Motor neuron (in vitro differentiated cells): ENCODE measurements at regions not wholly inside any gene's neighbourhood (a gene's known extent, or its start where the extent isn't known, plus 50 kb on each side); places are given as distances from the start of the nearest gene placed in this dataset.

Experiments
- ATAC-seq, 8 experiments: fragments of 200-7000 bp; cut with Tn5 transposase; replicated peaks in 6 of 8; 2 replicates each; pipeline ENCODE4 v1.8.0; 2021; ENCODE audit warnings: mild to moderate bottlenecking in 8 of 8, moderate library complexity in 8 of 8
- H3K27ac ChIP-seq, 2 donors: fragments of 250-450 bp; sonication (Bioruptor Pico); 2 replicates each; pipeline ENCODE4 v1.9.0; 2021; ENCODE audit warnings: antibody characterized with exemption in 2 of 2, mild to moderate bottlenecking in 2 of 2, moderate library complexity in 1 of 2
- H3K4me1 ChIP-seq, 2 donors: fragments of 250-450 bp; sonication (Bioruptor Pico); replicated peaks in 1 of 2; 2 replicates each; pipeline ENCODE4 v1.6.1; 2021; ENCODE audit warnings: antibody characterized with exemption in 2 of 2, mild to moderate bottlenecking in 2 of 2, moderate library complexity in 1 of 2
- H3K4me3 ChIP-seq, 5 donors: fragments of 250-450 bp; sonication (Bioruptor Pico); 2 replicates each; pipeline ENCODE4 v1.9.0; 2021; ENCODE audit warnings: antibody characterized with exemption in 5 of 5, mild to moderate bottlenecking in 5 of 5, moderate library complexity in 4 of 5
- WGBS, 10 experiments: fragments of 450-650 bp; shearing (Covaris generic); methylation state at CpG; one replicate each; pipeline ENCODE4 v1.0.0; 2022; 5-methylcytosine and 5-hydroxymethylcytosine counted together
- in situ Hi-C, 9 experiments: fragments of 400-800 bp; cut with MboI; loops; one replicate each; pipeline ENCODE4 v1.15.0; 2021; ENCODE audit warnings: low sequenced_read_pairs in 9 of 9, low pct_unique_long_range_greater_than_20kb in 2 of 9; ENCODE audit not compliant: unreplicated experiment in 9 of 9

- Histone ChIP-seq H3K27ac (no peak overlapping the region), H3K4me1 (peaks cover 0 to 5% of the 10 kb centered on the region in 2 donors), H3K4me3 (no peak overlapping the region)
- in situ Hi-C loops: no loop called here
- peak in 3 of 8 experiments; percentile 78 to 100 (median 100) for ATAC-seq
These were observed 964.7 kb upstream of the ZEB2 start for GRCh38 chr2:145484448-145485097.

DNA sequence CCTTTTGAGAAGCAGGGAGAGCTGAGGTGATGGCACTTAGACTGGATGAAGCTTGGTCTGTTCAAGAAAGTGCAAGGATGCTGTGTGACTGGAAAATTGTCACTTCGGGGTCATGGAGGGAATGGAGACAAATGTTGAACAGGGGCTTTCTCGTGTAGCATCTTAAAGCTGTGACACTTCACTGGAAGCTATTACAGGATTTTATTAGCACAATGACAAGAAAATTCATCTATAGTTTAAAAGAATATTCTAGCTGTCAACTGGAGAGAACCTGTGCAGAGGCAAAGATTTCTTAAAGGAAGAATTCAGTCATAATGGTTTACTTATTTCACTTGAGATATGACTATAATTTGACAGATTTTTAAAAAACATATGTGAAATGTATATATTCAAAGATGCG, 963.9 kb upstream of the ZEB2 start:
- Histone ChIP-seq H3K4me3 (no peak overlapping the region), H3K27ac (no peak overlapping the region), H3K4me1 (peaks cover 0 to 5% of the 10 kb centered on the region in 2 donors)
- ATAC-seq: no peak
- 20 to 100% (median 87%) methylated on average over 1 to 3 of the region's 3 CpGs for WGBS, 10 experiments
- in situ Hi-C loops: no loop called here

- in situ Hi-C loops: no loop called here
- H3K27ac ChIP-seq: no peak overlapping the region
- H3K4me3 ChIP-seq: no peak overlapping the region
- H3K4me1 ChIP-seq: peaks cover 0 to 5% of the 10 kb centered on the region in 2 donors
- ATAC-seq: no peak
These were observed 961.5 kb upstream of the ZEB2 start for GRCh38 chr2:145481334-145481922.

- no peaks in the 10 kb centered on the region for H3K4me1 ChIP-seq
- WGBS, 10 experiments: 43 to 92% (median 71%) methylated on average over 1 to 3 of the region's 3 CpGs
- no peak overlapping the region for H3K4me3 ChIP-seq
- H3K27ac ChIP-seq: no peak overlapping the region
- in situ Hi-C loops: no loop called here
- no peak for ATAC-seq
These were observed 944.9 kb upstream of the ZEB2 start for GRCh38 chr2:145464866-145465265.

GRCh38 chr2:145460112-145460511, 940.2 kb upstream of the ZEB2 start:
- Histone ChIP-seq H3K4me1 (no peaks in the 10 kb centered on the region), H3K27ac (no peak overlapping the region), H3K4me3 (no peak overlapping the region)
- peak in 1 of 8 experiments; percentile 36 for ATAC-seq
- WGBS, 10 experiments: 0 to 80% (median 67%) methylated on average over 1 of the region's 1 CpG; no CpG with 5 or more reads in 1 of the 10 experiments
- in situ Hi-C loops: no loop called here

DNA sequence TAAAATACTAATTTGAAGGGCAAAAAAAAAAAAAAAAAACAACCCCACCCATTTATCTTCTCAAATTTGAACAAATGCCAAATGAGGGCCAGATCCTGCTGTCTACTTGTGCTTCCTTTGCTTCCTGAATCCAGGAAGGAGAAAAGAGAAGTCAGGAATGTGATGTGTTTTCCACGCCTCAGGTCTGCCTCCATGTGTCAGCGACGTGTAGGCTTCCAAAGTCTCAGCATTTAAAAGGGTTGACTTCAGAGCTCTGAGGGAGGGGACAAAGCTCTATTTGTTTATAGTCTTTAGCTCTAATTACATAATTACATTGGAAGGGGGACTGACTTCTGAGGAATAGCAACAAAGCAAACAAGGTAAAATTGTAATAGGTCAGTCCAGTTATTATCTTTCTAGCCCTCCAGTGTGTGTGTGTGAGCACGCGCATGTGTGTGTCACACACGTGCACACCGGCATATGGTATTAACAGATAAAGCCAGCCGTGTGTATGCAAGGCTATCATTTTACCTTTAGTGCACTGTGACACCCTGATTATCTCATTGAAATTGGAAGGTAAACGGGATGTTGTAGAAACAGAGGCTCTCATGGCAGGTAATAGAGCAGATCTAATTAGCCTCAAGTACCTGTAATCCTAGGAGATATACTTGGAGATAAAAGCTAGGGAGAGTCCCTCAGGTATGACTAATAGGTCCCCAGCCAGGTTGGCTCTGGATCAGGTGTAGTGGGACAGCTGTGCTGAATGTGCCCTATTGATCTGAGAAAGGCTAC, 911.4 kb upstream of the ZEB2 start:
- H3K27ac ChIP-seq: no peak overlapping the region
- in situ Hi-C loops: no loop called here
- H3K4me3 ChIP-seq: no peak overlapping the region
- WGBS, 10 experiments: 56 to 100% (median 82%) methylated on average over 1 to 9 of the region's 9 CpGs
- H3K4me1 ChIP-seq: no peaks in the 10 kb centered on the region
- peak in 1 of 8 experiments; percentile 24 for ATAC-seq

GRCh38 chr2:145423809-145424208, 903.9 kb upstream of the ZEB2 start:
- 36 to 100% (median 91%) methylated on average over 1 of the region's 1 CpG for WGBS, 10 experiments
- in situ Hi-C loops: no loop called here
- no peak for ATAC-seq

DNA sequence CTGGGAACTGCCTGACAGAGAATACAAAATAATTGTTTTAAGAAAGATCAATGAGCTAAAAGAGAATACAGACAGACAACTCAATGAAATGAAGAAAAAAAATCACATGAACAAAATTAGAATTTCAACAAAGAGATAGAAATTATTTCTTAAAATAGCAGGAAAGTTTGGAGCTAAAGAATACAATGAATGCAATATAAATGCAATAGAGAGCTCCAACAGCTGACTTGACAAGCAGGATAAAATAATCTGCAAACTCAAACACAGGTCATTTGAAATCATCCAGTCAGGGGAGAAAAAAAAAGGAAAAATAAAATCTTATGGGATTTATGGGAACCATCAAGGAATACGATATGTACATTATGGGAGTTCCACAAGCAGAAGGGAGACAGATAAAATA, 902.7 kb upstream of the ZEB2 start:
- ATAC-seq: no peak
- whole genome bisulfite sequencing, 10 experiments: 50 to 100% (median 86%) methylated on average over 1 of the region's 1 CpG
- no peaks in the 10 kb centered on the region for H3K4me1 ChIP-seq
- no peak overlapping the region for H3K4me3 ChIP-seq
- no peak overlapping the region for H3K27ac ChIP-seq
- in situ Hi-C loops: no loop called here

More at GRCh38 chr2:145423809-145424208, 903.9 kb upstream of the ZEB2 start:
- Histone ChIP-seq H3K4me1 (no peaks in the 10 kb centered on the region), H3K4me3 (no peak overlapping the region), H3K27ac (no peak overlapping the region)

DNA sequence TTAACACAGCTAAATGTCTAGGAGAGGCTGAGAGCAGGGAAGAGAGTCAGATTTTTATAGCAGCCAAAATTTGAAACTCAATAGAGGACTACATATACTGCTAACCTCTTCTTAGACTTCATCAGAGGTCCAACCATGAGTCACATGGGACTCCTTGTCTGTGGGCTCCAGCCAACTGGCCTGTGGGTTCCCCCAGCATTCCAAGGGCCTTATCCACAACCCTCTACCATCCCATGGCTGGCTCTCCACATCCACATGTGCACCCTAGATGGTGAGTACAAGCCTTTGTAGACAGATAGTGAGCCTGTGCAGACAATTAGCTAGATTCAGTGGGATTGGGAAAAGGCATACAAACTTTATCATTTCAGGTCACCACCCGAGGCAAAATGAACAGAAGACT, 901.9 kb upstream of the ZEB2 start:
- ATAC-seq: no peak
- in situ Hi-C loops: no loop called here
- 20 to 100% (median 63%) methylated on average over 1 of the region's 1 CpG; no CpG with 5 or more reads in 2 of the 10 experiments for WGBS, 10 experiments
- H3K27ac ChIP-seq: no peak overlapping the region
- no peak overlapping the region for H3K4me3 ChIP-seq
- no peaks in the 10 kb centered on the region for H3K4me1 ChIP-seq

GRCh38 chr2:145416640-145417039, 896.7 kb upstream of the ZEB2 start:
- Histone ChIP-seq H3K4me3 (no peak overlapping the region), H3K27ac (no peak overlapping the region), H3K4me1 (no peaks in the 10 kb centered on the region)
- 79 to 100% (median 100%) methylated on average over 1 to 2 of the region's 2 CpGs; no CpG with 5 or more reads in 2 of the 10 experiments for WGBS, 10 experiments
- no peak for ATAC-seq
- in situ Hi-C loops: no loop called here

- WGBS, 10 experiments: 14 to 100% (median 88%) methylated on average over 1 of the region's 1 CpG
- ATAC-seq: no peak
- in situ Hi-C loops: no loop called here
These were observed 895.2 kb upstream of the ZEB2 start for GRCh38 chr2:145415151-145415550.

GRCh38 chr2:145413261-145414030, 893.5 kb upstream of the ZEB2 start:
- in situ Hi-C loops: no loop called here
- Histone ChIP-seq H3K4me1 (no peaks in the 10 kb centered on the region), H3K4me3 (no peak overlapping the region), H3K27ac (no peak overlapping the region)
- no peak for ATAC-seq
- 50 to 100% (median 65%) methylated on average over 1 to 2 of the region's 2 CpGs; no CpG with 5 or more reads in 3 of the 10 experiments for WGBS, 10 experiments

More at GRCh38 chr2:145415151-145415550, 895.2 kb upstream of the ZEB2 start:
- Histone ChIP-seq H3K4me1 (no peaks in the 10 kb centered on the region), H3K27ac (no peak overlapping the region), H3K4me3 (no peak overlapping the region)

DNA sequence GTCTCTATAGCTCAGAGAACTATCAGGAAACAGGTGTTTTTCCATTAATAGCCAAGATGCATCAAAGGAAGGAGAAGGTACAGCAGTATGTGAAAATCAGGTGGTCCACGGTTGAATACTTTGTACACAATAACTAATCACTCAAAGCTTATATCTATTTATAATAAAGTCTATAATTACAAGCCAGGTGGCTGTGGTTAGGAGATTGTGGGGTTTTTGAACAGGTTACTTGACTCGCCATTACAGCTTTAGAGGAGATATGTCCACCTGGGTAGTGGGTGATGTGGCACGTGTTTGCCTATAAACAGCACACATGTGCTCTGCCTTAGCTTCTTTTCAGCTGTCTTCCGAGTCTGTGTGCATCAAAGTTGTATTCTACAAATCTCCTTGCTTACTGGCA, 892.2 kb upstream of the ZEB2 start:
- no peak overlapping the region for H3K4me3 ChIP-seq
- no peak for ATAC-seq
- in situ Hi-C loops: no loop called here
- H3K27ac ChIP-seq: no peak overlapping the region
- no peaks in the 10 kb centered on the region for H3K4me1 ChIP-seq
- 59 to 100% (median 90%) methylated on average over 1 to 3 of the region's 4 CpGs; no CpG with 5 or more reads in 3 of the 10 experiments for WGBS, 10 experiments
